GM20431 (cell line): ENCODE measurements at regions not wholly inside any gene's neighbourhood (a gene's known extent, or its start where the extent isn't known, plus 50 kb on each side); places are given as distances from the start of the nearest gene placed in this dataset.

ENCODE experiments used
- in situ Hi-C: fragments of 300-500 bp; cut with MseI, MboI; formaldehyde crosslinking; loops from one replicate; pipeline ENCODE4 v1.15.0; 2020; ENCODE audit warnings: low sequenced_read_pairs; ENCODE audit not compliant: unreplicated experiment

DNA sequence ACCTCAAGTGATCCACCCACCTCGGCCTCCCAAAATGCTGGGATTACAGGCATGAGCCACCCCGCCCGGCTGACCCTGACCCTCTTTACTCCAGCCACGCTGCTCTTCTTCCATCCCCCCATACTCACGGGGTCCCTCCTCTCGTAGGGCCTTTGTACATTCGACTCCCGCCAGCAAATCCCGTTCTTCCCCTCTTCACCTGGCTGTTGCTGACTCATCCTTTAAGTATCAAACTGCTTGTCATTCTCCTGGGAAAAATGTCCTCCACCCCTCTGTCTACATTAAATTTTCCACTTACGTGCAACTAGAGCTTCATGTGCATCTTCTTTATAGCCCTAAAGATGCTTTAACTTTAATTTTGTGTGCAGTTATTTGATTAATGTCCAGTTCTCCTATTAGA, 203.1 kb downstream of the OPA1 start:
- in situ Hi-C loops: loop anchor here (25.0 kb wide), 1 partner anchor 341 kb away; the partner anchor contains the start of gene HES1

GRCh38 chr3:193797566-193797965, 204.6 kb downstream of the OPA1 start:
- in situ Hi-C loops: loop anchor here (25.0 kb wide), 1 partner anchor 340 kb away; the partner anchor contains the start of gene HES1

DNA sequence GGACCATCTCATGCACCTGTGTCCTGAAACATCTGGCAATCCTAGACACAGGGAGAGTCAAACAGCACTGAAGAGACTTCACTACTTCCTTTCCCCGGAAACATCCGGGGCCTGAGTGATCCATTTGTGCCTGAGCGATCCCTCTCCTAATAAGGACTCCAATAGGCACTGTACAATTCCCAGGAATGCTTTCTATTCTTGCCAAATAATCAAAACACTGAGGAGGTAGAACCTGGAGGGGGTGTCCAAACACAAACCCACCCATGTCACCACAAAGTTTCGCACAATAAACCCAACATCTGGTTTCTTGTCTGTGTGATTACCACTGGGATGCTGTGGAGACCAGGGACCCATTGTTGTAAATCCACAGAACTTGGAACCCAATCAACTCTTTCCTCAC, 205.0 kb downstream of the OPA1 start:
- in situ Hi-C loops: loop anchor here (25.0 kb wide), 1 partner anchor 339 kb away; the partner anchor contains the start of gene HES1

GRCh38 chr3:193800138-193801043, 207.4 kb downstream of the OPA1 start:
- in situ Hi-C loops: no loop called here

DNA sequence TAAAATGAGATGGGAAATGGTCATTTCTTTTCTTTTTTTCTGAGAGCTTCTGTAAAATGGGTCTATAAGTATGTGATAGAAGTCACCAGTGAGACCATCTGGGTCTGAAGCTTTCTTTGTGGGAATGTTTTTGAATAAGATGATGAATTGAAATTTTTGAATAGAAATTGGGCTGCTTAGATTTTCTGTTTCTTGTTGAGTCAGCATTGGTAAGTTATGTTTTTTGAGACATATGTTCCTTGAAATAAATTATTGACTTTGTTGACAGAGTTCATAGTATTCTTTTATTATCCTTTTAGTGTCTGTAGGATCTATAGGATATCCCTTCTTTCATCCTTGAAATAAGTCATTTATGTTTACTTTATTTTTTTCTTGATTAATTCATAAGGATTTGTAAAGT, 208.1 kb downstream of the OPA1 start:
- in situ Hi-C loops: no loop called here

GRCh38 chr3:193803288-193803687, 210.3 kb downstream of the OPA1 start:
- in situ Hi-C loops: no loop called here

DNA sequence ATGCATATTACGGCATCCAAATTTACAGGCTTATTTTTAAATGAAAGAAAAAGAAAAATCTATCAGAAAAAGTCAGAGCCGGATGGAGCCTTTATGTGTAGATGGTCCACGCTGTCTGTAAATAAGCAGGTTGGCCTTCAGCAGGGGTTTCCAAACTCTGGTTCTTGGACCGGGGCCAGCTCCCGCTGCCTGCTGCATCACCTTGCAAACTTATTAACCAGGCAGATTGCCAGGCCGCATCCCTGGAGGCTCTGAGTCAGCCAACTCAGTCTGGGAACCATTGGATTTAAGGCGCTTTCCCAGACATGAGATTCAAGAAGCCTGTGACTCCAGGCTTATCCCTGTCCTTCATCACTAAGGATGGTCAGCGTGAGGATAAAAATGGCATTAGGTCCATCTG, 212.4 kb downstream of the OPA1 start:
- in situ Hi-C loops: no loop called here

DNA sequence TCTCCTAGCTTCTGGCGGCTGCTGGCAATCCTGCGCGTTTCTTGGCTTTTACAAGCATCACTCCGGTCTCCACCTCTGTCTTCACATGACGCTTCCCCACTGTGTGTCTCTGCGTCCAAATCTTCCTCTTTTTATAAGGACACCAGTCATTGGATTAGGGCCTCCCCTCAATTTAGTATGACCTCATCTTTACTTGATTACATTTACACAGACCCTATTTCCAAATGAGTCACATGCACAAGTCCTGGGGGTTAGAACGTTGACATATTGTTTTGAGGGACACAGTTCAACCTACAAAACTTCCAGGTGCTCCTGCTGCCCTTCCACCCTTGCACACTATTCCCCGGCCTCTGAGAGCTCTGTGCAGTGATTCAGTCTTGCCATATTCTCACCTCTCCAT, 215.3 kb downstream of the OPA1 start:
- in situ Hi-C loops: no loop called here

DNA sequence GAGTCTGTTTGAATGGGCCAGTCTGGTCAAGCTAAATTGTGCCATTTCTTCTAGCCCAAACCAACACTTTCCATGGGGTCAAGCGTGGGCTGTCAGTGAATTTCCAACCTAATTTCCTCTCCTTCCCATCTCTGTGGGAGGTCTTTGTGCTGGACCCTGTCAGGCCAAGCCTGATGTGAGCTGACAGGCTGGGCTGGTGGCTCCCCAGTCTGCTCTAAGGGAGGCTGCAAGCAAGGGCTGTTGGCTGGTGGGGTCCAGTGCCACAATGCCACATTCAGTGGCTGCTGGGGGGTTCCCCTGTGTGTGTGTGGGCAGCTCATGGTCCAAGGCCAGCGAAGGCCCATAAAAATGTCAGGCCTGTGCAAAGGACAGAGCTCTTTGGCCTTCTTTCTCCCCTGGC, 216.1 kb downstream of the OPA1 start:
- in situ Hi-C loops: no loop called here

DNA sequence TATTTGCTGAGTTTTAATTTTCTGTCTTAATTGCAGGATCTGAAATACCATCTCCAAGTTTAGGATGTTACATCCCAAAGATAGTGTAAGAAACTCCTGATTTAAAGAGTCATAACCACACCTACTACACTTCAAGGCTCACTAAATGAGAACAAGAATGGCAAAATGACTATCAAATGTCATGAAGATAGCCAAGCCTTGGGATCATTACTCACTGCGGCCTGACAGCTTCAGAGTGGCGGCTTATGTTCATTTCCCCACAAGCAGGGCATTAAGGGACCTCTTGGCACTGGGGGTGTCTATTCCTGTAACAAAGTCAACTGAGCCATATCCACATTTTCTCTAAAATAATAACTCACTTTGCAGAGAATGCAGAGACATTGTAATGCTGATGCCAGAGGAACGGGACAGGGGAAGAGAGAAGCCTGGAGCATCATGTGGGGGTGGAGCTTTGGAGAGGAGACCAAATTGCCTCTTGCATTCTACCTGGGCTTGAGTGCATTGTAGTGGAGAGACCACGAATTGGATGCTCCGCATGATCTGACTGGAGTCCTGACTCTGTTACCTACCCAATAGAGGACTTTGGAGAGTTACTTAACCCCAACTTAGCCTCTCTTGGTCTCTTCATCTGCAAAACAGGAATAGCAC, 219.2 kb downstream of the OPA1 start:
- in situ Hi-C loops: no loop called here

DNA sequence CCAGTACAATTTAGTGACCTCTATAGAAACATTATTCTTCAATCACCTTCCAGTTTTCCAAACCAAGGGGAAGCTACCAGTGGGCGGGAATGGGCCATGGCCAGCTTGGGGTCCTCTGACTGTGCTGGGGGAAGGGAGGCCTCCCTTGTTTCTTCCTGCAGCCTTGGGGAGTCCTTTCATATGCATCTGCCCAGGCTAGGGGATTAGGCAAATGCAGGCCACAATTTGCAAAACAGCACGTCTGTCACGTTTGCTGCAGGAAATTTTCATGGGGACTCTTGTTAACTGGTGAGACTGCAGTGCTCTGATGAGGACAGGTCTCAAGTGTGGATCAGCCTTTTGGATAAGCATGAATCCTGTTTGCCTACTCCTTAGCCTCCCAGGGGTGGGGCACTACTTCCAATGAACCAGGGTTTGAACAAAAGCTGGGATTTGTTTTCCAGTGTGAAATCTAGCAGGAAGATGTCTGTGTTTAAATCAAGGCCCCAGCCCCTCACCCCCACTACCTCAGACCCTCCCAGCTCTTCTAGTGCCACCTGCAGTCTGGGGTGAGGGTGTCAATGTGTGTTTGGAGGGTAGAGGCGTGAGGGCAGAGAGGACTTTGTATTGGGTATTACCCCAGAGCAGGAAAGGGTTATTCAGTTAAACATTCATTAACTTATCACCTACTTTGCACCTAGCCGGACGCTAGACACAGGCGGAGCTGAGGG, 219.9 kb downstream of the OPA1 start:
- in situ Hi-C loops: no loop called here

GRCh38 chr3:193813501-193813830, 220.5 kb downstream of the OPA1 start:
- in situ Hi-C loops: no loop called here

GRCh38 chr3:193814166-193814892, 221.3 kb downstream of the OPA1 start:
- in situ Hi-C loops: no loop called here

DNA sequence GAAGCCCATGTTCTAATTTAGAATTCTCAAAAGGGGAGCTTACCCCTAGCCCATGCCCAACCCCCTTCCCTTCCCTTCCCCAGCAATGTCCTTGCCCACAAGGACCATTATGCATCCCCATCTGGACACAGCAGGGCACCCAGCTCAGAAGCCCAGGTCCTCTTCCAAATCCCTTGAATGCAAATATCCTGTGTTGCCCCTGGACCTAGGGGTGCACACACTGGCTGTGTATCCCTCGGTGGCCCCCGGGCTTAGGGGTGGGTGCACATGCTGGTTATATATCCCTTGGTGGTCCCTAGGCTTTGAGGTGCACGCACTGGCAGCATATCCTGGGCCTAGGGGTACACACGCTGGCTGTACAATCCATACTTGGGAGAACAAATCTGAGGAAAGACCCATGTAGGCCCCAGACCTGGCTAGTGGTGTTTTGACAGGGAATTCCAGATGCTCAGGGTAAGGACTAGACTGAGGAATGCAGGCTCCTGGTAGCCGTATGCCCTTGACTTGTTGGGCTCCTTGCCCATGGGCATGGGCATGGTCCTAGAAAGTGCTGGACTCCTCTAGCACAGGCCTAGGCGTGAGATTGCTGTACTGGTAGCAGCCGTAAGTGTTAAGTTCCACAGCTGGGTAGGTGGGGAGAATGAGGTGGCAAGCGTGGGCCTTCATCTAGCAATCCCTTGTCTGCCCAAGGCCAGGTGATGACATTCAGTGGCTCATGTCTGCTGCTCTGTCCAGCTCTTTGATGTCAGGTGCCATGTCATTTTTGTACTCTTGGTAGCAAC, 222.4 kb downstream of the OPA1 start:
- in situ Hi-C loops: no loop called here

DNA sequence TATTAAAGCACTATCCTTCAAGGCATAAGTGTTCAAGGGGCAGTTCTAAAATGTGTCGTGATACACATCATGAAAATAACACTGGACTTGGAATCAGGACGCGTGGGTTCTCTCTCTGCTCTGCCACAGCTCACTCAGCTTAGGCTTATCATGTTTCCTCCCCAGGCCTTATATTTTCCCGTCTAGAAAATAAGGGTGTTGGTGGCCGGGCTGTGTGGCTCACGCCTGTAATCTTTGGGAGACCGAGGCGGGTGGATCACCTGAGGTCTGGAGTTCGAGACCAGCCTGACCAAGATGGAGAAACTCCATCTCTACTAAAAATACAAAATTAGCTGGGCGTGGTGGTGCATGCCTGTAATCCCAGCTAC, 223.0 kb downstream of the OPA1 start:
- in situ Hi-C loops: no loop called here

GRCh38 chr3:193816656-193817311, 223.8 kb downstream of the OPA1 start:
- in situ Hi-C loops: no loop called here

DNA sequence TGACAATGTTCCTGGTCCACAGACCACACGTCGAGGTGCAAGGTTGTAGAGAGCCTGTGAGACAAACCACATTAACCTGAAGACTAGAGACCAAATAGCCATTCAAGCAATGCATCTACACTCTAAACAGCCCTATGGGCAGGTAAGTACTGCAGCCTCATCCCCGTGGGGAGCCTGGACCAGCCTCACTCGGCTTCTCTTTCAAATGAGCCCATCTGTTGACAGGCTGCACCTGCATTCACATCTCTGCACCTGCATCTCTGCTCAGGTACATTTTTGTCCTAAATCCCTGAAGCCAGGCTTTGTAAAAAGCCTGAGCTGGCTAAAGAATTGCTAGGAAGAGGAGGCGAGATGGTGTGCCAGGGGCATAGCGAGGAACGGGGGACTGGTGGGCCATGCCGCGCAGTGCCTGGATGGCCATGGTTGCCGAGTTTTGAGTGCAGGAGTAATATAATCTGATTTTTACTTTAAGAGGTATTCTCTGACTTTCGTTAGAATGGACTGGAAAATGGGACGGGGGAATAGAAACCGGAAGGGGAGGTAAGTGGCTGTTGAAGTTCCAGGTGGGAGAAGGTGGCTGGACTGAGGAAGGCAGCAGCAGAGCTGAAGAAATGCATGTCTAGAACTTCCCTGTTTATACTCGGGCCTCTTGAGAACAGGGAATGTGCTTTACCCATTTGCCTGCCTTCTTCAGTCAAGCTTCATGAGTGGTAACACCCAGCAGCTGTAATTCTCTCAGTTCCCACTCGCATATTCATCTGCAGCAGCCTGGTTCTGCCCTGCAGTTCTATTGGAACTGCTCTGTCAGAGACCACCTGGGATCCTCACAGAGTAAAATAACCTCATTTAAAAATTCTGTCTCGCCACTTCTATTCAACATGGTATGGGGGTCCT, 226.4 kb downstream of the OPA1 start:
- in situ Hi-C loops: no loop called here

DNA sequence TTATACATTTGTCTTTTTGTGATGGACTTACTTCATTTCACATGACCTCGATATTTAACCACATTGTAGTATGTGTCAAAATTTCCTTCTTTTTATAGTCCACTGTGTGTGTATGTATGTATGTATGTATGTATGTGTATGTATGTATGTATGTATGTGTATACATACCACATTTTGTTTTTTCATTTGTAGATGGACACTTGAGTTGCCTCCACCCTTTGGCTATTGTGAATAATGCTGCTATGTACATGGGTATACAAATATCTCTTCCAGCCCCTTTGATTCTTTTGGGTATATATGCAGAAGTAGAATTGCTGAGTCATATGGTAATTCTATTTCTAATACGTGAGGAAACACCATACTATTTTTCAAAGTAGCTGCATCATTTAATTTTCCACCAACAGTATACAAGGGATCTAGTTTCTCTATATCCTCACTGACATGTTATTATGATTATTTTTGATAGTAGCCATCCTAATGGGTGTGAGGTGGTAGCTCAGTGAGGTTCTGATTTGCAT, 228.2 kb downstream of the OPA1 start:
- in situ Hi-C loops: no loop called here
